Osteocyte (in vitro differentiated cells): ENCODE measurements at regions not wholly inside any gene's neighbourhood (a gene's known extent, or its start where the extent isn't known, plus 50 kb on each side); places are given as distances from the start of the nearest gene placed in this dataset.

Source experiments
- DNase-seq: peaks from one replicate; pipeline ENCODE4 v3.0.0; 2021; ENCODE audit warnings: mixed read lengths; ENCODE audit not compliant: unreplicated experiment; ENCODE audit errors: extremely low spot score
- H3K27ac Mint-ChIP-seq: one replicate; pipeline ENCODE4 v1.8.0; 2021; ENCODE audit warnings: mild to moderate bottlenecking, mixed read lengths; ENCODE audit not compliant: unreplicated experiment
- H3K27me3 Mint-ChIP-seq: one replicate; pipeline ENCODE4 v1.8.0; 2021; ENCODE audit warnings: mixed read lengths; ENCODE audit not compliant: unreplicated experiment
- H3K36me3 Mint-ChIP-seq: one replicate; pipeline ENCODE4 v1.8.0; 2021; ENCODE audit warnings: mixed read lengths; ENCODE audit not compliant: unreplicated experiment
- H3K4me1 Mint-ChIP-seq: one replicate; pipeline ENCODE4 v1.8.0; 2021; ENCODE audit warnings: mixed read lengths; ENCODE audit not compliant: unreplicated experiment
- H3K4me3 Mint-ChIP-seq: one replicate; pipeline ENCODE4 v1.8.0; 2021; ENCODE audit warnings: mild to moderate bottlenecking, moderate library complexity, mixed read lengths; ENCODE audit not compliant: unreplicated experiment
- H3K9me3 Mint-ChIP-seq: one replicate; pipeline ENCODE4 v1.8.0; 2021; ENCODE audit warnings: mixed read lengths; ENCODE audit not compliant: unreplicated experiment
- CTCF ChIP-seq: fragments of 200-600 bp; sonication (generic); IDR thresholded peaks from 2 replicates; pipeline ENCODE4 v1.5.0; 2021; ENCODE audit warnings: antibody characterized with exemption, mild to moderate bottlenecking, moderate library complexity

GRCh38 chr3:157647820-157648219 is 144.6 kb upstream of the VEPH1 start:
- peaks cover 40% of the 10 kb centered on the region for H3K27me3 Mint-ChIP-seq
- no peaks in the 10 kb centered on the region for H3K36me3 Mint-ChIP-seq
- no peaks in the 10 kb centered on the region for H3K4me1 Mint-ChIP-seq
- H3K27ac Mint-ChIP-seq: no peak overlapping the region
- no peak for TF ChIP-seq CTCF
- DNase-seq: no peak
- H3K4me3 Mint-ChIP-seq: no peak overlapping the region
- no peaks in the 10 kb centered on the region for H3K9me3 Mint-ChIP-seq

GRCh38 chr3:157639756-157640426 is 136.7 kb upstream of the VEPH1 start:
- DNase-seq: no peak
- H3K27me3 Mint-ChIP-seq: peaks cover 43% of the 10 kb centered on the region
- TF ChIP-seq CTCF: no peak
- H3K4me3 Mint-ChIP-seq: no peak overlapping the region
- no peaks in the 10 kb centered on the region for H3K4me1 Mint-ChIP-seq
- H3K9me3 Mint-ChIP-seq: peaks cover 18% of the 10 kb centered on the region
- peaks cover 2% of the 10 kb centered on the region for H3K36me3 Mint-ChIP-seq
- no peak overlapping the region for H3K27ac Mint-ChIP-seq

GRCh38 chr3:157637866-157638265 is 134.7 kb upstream of the VEPH1 start:
- Mint-ChIP-seq H3K9me3 (peaks cover 18% of the 10 kb centered on the region), H3K4me1 (no peaks in the 10 kb centered on the region), H3K36me3 (peaks cover 2% of the 10 kb centered on the region), H3K4me3 (no peak overlapping the region), H3K27me3 (peaks cover 41% of the 10 kb centered on the region), H3K27ac (no peak overlapping the region)
- no peak for DNase-seq
- TF ChIP-seq CTCF: no peak

GRCh38 chr3:157633241-157633640 is 130.0 kb upstream of the VEPH1 start:
- H3K4me3 Mint-ChIP-seq: no peak overlapping the region
- DNase-seq: no peak
- H3K27me3 Mint-ChIP-seq: peaks cover 49% of the 10 kb centered on the region
- no peaks in the 10 kb centered on the region for H3K4me1 Mint-ChIP-seq
- H3K9me3 Mint-ChIP-seq: peaks cover 14% of the 10 kb centered on the region
- peaks cover 2% of the 10 kb centered on the region for H3K36me3 Mint-ChIP-seq
- no peak for TF ChIP-seq CTCF
- no peak overlapping the region for H3K27ac Mint-ChIP-seq

- Mint-ChIP-seq H3K27me3 (peaks cover 50% of the 10 kb centered on the region), H3K4me1 (no peaks in the 10 kb centered on the region)
Measured at GRCh38 chr3:157632075-157632474, 128.9 kb upstream of the VEPH1 start.

More at GRCh38 chr3:157632075-157632474, 128.9 kb upstream of the VEPH1 start:
- Mint-ChIP-seq H3K4me3 (no peak overlapping the region), H3K36me3 (no peaks in the 10 kb centered on the region), H3K27ac (no peak overlapping the region), H3K9me3 (peaks cover 3% of the 10 kb centered on the region)
- no peak for TF ChIP-seq CTCF
- DNase-seq: no peak
